HFF-Myc (cell line): ENCODE measurements at regions not wholly inside any gene's neighbourhood (a gene's known extent, or its start where the extent isn't known, plus 50 kb on each side); places are given as distances from the start of the nearest gene placed in this dataset.

ENCODE experiments used
- DNase-seq: peaks from one replicate; pipeline ENCODE4 v3.0.0-alpha.2; 2011; ENCODE audit warnings: low read depth; ENCODE audit errors: extremely low read depth
- H3K4me3 ChIP-seq: replicated peaks from 2 replicates; pipeline ENCODE4 v1.5.1; 2011; ENCODE audit warnings: low read depth, mild to moderate bottlenecking, control low read depth, low read length
- CTCF ChIP-seq: IDR thresholded peaks from 2 replicates; pipeline ENCODE4 v1.5.1; 2012; ENCODE audit warnings: mild to moderate bottlenecking, low read depth, low read length, control low read depth; ENCODE audit errors: missing control alignments

- no peak for TF ChIP-seq CTCF
- H3K4me3 ChIP-seq, result no peak overlapping the region
- DNase-seq, result no peak
These were observed 1160.5 kb upstream of the NXPH2 start for GRCh38 chr2:139940686-139941085.

GRCh38 chr2:139925903-139926302 lies 1145.7 kb upstream of the NXPH2 start:
- DNase-seq, result no peak
- TF ChIP-seq CTCF, result no peak
- H3K4me3 ChIP-seq, result no peak overlapping the region

DNA sequence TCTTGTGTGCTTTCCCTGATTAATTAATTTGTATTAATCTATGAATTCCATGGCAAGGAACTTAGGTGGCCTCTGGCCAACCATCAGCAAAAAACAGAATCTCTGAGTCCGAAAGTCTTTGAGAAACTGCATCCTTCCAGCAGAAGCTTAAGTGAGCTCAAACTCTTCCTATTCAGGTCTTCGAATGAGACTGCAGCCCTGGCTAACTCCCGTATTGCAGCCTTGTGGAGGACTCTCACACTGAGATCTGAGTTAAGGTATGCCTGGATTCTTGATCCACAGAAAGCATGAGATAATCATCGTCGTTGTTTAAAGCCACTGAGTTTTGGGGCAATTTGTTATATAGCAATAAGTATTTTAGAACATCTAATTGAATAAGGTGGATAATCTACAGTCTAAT lies 1143.9 kb upstream of the NXPH2 start:
- DNase-seq, result no peak
- no peak overlapping the region for H3K4me3 ChIP-seq
- no peak for TF ChIP-seq CTCF

DNA sequence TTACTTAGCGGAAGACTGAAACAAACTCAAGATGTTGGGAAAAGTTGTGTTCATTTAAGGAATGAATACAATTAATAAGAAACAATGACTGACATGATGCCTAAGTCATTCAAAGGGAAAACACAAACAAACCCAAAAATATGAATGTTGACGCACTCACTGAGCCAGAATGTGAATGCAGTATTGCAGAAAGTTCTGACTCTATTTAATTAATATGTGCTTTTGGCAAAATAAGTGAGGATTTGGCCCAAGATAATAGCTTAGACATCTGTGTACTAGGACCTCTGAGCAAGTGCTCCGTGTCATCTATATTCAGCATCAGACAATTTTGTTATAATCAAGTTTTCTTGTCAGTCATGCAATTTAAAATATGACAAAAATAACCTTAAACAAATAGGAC lies 1138.8 kb upstream of the NXPH2 start:
- H3K4me3 ChIP-seq, result no peak overlapping the region
- no peak for TF ChIP-seq CTCF
- no peak for DNase-seq

DNA sequence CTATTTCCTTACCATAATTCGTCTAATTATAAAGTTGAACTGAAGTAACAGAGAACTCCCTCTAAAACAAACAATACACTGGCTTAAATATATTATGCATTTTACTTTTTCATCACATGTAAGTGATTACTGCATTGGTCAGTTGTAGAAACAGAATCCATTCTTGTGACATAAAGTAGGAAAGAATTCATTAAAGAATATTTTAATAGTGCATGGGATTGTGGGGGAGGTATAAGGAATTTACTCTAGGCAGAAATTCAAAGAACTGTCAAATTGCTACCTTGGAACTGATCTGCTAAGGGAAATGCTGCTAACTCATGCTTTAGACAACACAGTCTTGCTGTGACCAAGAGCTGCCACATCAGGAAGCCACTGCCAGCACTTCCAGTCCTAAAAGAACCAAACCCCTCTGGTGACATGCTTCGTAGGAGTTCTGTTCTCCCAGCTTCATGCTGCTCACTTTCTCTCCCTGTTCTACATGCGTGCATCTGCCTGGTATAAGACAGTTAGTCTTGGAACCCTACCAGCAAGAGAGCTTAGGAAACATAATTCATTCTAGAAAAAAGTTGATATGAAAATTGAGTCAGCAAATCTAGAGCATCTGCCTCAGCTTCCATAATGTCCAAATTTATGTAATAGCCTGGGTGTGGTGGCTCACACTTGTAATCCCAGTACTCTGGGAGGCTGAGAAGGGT lies 1137.6 kb upstream of the NXPH2 start:
- DNase-seq, result no peak
- TF ChIP-seq CTCF, result no peak
- H3K4me3 ChIP-seq, result no peak overlapping the region

GRCh38 chr2:139916822-139917221 lies 1136.6 kb upstream of the NXPH2 start:
- DNase-seq, result no peak
- no peak overlapping the region for H3K4me3 ChIP-seq

More at GRCh38 chr2:139916822-139917221, 1136.6 kb upstream of the NXPH2 start:
- TF ChIP-seq CTCF, result no peak
